ENCODE measurements at regions not wholly inside any gene's neighbourhood (a gene's known extent, or its start where the extent isn't known, plus 50 kb on each side); places are given as distances from the start of the nearest gene placed in this dataset.
"Not testable (repeated sequence)": the region's sequence is repeated elsewhere in the genome, so short reads cannot be mapped to it uniquely, and the experiment has no call there.

DNA sequence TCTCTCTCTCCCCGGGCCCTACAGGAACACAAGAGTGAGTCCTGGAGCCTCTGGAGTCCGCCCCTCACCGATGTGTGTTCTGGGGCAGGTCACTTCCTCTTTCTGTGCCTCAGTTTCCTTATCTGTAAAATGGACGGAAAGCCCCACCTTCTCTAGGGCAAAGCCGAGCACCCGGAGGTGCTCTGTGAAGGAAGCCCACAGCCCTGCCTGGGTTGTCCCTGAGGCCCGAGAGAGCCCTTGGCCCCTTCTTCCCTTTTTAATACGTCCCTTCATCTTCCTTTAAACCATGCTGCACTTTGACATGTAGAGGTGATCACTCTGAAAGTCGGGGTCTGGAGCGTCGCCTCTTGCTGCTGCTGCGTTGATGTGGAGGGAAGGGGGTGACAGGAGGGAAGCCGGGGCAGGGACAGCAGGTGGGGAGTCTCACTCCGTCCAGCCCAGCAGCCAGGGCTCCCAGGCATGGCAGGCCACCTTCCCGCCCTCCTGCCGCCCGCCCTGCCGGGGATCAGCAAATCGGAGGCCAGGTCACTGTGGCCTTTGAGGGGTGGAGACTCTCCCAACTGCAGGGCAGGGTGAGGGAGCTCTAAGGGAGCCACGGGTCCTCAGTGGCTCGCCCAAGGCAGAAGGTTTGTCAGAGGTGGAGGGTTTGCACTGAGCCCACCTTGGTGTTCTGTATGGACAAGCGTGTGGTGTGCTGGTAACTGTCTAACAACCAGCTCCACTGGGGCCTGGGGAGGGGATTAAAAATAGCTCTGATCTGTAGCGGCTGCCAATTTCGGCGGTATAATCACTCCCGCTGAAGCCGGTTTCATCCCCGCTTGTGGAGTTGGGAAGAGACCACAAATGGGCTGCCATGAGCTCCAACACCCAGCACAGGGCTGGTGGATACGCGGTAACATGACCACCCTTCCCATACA is 135.9 kb upstream of the ID2 start:
- no peak for DNase-seq (ENCODE audit: low read depth, low spot score)

DNA sequence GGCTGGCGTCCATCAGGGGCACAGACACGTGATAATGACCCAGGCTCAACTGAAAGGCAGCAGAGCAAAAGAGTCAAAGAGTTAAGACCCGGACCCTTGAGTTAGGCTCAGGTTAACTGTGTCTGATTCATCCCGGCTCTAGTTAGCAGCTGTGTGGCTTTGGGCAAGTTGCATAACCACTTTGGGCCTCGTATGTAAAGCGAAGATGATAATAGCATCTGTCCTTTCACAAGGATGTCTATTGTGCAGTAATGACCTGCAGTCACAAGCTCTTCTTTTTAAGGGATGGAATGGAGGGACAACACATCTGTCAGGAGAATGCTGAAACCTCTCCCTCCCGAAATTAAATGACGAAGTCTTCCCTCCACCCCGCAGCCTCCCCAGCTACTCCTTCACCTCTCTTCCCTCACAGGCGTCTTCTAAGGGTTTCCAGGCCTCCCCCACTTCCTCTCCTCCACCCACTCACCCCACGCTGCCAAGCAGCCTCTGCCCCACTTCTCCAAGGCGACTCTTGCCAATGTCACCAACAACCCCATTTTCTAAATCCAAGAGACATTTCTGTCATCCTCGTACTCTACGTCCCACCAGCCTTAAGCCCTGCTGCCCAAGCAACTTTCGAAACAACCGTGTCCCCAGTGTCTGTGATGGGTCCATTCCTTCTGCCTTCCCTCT is 135.1 kb upstream of the ID2 start:
- no peak for DNase-seq (ENCODE audit: low read depth, low spot score)

DNA sequence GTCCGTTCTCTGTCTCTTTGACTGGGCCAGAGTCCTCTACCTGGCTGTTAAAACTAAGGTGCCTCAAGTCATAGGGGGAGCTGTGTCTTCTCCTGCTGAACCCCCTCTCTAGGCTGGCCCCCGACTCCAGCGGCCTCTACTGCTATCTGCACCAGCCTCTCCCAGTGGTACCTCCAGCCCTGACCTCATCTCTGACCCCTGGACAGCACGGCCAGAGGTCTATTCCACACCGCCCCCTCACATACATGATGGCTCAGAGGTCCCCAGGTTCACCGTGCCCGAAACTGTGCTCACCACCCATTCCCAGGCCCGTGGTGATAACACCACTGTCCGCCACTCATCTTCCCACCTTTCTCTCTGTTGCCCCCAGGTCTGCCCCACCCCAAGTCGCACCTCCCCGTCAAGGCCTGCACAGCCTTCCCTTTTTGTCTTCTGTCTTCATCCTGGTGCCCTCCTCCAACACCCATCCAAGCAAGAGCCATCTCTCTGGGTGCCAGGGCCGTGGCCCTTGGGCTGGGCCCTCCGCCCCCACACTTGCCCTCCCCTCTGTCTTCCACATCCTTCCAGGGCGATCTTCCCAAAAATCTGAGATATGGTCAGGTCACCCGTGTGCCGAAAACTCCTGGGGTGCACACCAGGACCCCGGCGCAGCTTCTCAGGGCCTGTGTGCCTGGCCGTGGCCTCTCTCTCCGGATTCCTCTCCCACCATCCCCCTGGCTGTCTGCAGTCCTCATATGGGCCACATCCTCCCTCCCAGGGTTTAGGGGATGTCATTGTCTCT is 134.4 kb upstream of the ID2 start:
- DNase-seq (ENCODE audit: low read depth, low spot score): no peak

DNA sequence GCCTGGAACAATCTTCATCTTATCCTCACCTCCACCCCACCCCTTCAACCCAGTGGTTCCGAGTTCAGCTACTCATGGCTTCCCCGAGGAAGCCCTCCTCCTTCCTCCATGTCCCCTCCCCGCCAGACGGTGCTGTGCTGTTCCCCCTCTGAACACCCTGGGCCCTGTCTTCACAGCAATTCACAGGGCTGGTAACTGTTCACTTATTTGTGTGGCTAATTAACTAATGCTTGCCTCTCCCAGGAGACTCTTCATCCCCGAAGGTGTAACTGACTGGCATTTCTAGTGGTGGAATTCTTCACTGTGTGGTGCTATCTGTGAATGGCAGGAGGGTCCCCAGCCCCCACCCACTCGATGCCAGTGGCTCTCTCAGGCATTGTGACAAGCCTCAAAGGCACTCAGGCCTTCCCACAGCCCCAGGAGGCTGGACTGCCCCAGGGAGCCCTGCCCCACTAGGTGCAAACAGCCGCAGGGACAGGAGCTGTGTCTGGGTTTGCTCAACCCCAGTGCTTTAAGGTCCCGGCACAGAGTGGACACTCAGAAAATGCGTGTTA is 133.7 kb upstream of the ID2 start:
- no peak for DNase-seq (ENCODE audit: low read depth, low spot score)

DNA sequence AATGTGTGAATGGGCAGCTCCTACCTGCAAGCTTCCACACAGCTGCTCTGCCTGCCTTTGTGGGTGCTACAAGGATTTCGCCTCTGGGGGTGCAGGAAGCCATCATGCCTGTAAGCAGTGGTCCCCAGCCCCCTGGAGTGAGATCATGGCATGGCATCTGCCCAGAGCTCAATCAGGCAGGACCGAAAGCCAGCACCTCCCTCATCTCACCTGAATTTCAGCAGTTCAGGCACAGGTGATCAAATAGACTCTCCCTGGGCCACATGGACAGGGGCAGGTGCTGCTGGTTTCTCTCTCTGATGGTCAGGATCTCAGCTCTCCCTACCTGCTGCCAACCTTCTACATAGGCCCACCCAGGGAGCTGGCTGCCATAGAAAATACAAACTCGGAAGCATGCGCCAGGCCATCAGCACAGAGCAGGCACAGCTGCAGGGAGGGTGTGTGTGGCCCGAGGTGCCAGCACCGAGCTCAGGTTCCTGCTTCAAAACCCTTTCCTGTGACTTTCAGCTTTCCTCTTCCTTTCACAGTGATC is 133.2 kb upstream of the ID2 start:
- no peak for DNase-seq (ENCODE audit: low read depth, low spot score)

DNA sequence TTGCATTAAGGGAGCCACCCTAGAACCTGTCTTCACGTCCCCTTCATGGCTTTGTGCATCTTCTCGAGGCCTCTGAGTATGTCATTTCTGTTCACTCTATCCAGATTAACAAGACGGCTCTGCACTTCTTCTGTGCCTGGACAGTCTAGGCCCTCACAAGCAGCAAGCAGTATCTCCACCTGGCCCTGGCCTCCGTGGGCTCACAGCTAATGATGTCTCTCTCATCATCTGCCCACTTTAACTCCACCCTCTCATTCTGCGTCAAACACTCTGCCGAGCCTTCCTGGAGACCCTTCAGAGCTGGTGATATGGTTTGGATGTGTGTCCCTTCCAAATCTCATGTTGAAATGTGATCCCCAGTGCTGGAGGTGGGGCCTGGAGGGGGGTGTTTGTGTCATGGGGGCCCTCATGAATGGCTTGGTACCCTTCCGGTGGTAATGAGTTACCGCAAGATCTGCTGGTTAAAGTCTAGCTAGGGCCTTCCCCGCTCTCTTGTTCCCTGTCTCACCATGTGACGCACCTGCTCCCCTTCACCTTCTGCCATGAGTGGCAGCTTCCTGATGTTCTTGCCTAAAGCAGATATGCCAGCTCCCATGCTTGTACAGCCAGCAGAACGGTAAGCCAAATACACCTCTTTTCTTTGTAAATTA is 132.5 kb upstream of the ID2 start:
- DNase-seq (ENCODE audit: low read depth, low spot score): no peak

DNA sequence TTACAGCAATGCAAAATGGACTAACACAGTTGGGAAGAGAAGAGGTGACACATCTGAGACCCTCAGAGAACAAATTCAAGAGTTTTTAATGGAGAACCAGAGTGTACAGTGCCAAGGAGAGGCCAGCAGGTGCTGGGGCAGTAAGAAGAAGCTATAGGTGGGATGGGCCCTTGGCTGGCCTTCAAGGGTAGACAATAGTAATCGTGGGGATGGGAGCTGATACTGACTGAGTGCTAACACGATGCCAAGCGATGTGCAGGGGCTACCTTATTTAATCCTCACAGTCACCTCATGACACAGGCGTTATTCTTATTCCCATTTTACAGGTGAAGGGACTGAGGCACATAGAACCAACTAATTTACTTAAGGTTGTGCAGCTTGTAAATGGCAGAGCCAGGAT is 131.9 kb upstream of the ID2 start:
- no peak for DNase-seq (ENCODE audit: low read depth, low spot score)

DNA sequence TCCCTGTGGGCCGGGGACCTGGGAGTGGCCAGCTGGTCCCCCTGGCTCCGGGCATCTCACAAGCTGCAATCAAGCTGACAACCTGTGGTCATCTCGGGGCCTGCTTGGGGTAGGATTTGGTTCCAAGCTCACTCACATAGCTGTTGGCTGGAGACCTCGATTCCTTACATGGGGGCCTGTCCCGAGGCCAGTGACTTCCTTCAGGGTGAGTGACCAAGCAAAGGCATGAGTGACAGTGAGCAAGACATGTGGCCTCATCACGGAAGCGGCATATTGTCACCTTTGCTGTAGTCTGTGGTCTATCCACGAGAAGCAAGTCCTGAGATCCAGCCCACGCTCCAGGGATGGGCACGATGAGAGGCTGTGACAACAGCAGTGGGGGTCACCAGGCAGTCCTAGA is 131.4 kb upstream of the ID2 start:
- no peak for DNase-seq (ENCODE audit: low read depth, low spot score)

DNA sequence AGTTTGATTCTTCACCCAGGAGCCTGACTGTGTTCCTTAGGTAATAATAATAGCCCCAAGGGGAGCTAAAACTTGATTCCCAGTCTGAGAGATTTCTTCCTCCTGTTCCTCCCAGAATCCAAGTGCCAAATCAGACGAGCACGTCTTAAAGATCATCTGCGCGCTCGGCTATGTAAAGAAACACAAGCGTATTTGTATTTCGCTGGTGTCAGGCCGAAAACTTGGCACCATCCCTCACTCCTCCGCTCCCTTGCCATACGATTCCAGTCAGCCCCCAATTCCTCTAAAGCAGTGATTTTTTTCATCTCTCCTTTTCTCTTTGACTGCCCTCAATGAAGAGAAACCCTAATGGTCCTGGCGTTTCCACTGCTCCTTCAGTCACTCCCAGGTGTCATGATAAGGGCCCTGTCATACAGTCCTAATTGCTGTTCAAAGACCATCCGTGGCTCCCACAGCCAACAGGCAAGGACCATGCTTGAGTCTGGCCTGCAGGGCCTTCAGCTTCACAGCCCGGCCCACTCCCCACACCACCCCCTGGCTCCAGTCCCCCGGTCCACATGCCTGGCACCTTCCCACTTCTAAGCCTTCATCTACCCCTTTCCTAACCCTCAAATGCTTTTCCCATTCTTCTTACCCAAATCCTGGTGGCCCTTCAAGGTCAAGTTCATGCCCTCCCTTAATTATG is 130.8 kb upstream of the ID2 start:
- no peak for DNase-seq (ENCODE audit: low read depth, low spot score)

DNA sequence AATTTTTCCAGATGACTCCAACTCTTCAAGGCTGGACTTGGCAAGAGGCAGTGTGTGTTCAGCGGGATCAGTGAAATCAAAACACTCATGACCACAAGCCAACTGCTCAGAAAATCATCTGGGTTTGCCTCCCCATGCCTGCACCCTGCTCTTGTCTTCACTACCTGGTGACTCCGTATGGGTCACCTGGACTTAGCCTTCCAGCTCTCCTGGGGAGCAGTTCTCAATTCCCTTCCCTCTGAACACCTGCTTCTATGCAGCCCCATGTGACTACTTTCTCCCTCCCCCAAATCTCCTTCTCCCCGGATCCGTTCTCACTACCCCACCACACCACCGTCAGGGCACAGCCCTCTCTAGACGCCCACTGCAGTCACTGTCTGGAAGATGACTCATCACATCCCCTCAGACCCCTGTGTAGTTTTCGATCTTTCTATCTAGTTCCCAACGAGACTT is 130.2 kb upstream of the ID2 start:
- DNase-seq (ENCODE audit: low read depth, low spot score): no peak

DNA sequence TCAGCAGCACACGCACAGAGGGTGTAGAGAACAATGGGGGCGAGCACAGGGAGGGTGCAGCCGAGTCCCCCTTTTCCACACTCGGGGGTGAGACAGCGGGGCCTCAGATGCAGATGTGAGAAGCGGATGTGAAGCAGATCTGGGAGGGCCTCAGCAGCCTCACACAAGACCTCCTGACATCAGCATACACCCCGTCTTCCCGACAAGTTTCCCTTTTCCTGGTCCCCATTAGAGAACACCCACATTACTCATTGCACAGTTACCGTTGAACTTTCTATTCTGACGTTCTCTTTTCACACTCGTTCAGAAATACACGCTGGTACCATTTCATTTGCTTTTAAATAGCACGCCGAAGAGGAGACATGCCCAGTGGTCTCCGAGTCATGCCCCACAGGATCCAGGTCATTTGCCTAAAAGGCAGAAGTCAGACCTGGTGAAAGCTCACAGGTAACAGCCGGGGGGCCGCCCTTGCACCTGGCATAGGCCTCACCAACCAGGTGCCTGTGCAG is 129.5 kb upstream of the ID2 start:
- no peak for DNase-seq (ENCODE audit: low read depth, low spot score)

DNA sequence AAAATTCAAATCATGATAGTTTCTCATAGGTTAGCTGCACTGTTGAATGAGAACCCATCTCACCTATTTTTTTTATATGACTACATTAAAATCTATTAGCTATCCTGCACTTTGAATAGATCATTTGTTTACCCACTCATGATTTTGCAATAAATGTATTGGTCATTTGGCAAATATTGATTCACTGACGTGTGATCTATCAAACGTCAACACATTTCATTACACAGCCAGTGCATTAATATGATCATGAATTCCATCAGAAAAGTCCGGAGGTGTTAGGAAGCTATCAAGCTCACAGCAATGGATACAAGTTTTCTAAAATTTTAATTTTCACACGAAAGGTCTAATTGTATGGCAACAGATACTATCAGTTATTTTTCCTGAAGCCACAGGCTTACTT is 128.2 kb upstream of the ID2 start:
- no peak for DNase-seq (ENCODE audit: low read depth, low spot score)

DNA sequence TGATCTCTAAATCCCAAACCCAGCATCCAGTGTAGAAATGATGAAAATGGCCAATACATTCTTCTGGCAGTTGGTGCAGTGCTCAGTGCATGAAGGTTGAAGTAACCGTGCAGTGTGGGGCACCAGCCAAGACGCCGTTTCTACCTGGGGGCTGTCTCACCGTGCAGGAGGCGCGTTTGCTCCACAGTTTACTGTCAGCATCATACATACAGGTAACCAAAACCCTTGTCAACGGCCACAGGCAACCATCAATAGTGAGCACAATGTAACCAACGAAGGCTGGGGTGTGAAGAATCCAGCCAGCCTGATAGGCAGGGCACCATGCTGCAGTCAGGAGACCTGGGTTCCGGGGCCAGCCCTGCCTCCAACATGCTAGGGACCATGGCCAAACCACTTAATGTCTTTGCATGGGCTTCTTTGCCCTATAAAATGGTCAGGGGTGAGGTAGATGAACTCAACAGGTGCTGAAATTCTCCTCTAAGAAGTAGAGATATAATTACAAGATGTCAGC is 127.5 kb upstream of the ID2 start:
- DNase-seq (ENCODE audit: low read depth, low spot score): no peak

DNA sequence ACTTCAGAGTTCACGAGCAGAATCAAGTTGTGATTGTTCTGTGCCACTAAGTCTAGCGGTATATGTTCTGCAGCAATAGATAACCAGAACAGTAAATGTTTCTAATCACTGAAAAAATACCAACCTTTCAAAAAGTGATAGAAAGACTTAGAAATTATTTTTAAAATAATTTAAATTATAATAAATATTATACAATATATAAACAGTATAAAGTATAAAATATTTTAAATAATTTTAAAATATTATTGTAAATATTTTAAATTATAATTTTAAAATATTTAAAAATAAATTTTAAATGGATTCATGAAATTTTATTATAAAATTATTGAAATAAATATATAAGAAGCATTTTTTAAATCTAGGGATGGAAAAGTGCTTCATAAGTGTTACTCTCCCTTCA is 126.3 kb upstream of the ID2 start:
- DNase-seq (ENCODE audit: low read depth, low spot score): no peak

DNA sequence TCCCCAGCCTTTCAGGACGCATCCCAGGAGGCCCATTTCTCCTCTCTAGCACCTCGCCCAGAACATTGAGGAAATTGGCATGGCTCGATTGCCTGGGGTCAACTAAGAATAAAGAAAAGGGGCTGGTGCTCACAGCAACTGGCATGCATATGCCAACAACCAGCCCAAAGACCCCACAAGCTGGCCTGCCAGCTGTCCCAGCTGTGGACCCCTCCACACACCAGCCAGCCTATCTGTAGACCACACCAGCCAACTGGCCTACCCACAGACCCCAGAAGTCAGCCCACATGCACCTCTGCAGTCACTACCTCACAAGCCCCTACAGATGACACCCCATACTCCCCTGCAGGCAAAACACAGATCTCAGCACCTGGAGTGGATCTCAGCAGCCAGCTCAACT is 123.8 kb upstream of the ID2 start:
- no peak for DNase-seq (ENCODE audit: low read depth, low spot score)

DNA sequence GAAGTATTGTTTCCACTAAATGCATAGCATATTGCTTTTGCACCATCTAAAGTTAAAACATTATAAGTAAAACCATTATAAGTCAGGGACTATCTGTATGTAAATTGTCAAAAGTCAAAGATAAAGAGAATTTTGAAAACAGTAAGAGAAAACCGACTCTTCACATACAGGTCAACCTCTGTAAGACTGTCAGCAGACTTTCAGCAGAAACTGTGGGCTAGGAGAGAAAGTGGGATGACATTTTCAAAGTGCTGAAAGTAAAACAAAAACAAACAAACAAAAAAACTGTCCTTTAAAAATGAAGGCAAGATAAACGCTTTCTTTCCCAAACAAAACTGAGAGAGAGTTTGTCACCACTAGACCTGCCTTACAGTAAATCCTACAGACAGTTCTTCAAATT is 122.9 kb upstream of the ID2 start:
- no peak for DNase-seq (ENCODE audit: low read depth, low spot score)

DNA sequence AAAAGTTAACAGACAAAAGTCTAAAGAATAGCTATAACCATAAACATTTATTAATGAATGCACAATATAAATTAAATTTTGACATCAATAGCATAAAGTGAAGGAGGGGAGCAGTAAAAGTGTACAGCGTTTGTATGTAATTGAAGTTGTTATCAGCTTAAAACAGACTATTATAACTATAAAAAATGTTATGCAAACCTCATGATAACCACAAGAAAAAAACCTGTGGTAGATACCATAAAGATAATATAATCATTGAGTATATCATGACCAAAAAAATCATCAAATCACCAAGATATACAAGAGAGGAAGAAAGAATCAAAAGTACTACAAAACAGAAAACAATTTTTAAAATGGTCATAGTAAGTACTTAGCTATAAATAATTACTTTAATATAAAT is 122.1 kb upstream of the ID2 start:
- DNase-seq (ENCODE audit: low read depth, low spot score): no peak

DNA sequence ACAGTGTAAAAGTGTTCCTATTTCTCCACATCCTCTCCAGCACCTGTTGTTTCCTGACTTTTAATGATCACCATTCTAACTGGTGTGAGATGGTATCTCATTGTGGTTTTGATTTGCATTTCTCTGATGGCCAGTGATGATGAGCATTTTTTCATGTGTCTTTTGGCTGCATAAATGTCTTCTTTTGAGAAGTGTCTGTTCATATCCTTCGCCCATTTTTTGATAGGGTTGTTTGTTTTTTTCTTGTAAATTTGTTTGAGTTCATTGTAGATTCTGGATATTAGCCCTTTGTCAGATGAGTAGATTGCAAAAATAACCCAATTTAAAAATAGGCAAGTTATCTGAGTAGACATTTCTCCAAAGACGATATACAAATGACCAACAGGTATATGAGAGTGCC is 120.2 kb upstream of the ID2 start:
- not testable (repeated sequence) for DNase-seq (ENCODE audit: low read depth, low spot score)

DNA sequence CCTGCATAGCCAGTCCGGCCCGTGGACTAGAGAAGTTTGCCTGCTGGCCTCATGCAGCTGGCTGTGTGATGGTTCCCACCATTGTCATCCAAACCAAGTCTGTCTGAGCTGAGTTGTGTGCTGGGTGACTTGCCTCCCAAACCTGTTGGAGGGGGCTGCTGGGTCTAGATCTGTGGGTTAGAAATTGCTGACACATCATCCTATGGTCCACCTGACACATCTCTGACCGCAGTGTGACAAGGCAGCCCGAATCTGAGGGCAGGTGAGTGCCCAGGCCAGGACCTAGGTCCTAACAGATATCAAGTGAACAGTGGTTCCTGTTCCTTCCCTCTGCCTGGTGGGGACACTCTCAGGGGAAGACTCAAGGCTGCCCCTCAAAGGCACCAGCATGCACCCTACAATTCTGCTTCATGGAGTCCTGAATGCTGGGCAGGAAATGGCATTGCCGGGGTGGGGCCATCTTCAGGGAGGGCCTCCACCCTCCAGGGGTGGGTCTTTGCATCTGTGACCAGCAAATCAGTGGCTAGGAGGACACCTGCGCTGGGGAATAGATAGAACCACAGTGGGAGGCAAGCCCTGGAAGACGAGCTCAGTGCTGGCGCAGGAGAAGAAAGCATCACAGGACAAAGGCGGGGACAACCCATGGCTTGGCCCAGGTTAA is 117.9 kb upstream of the ID2 start:
- no peak for DNase-seq (ENCODE audit: low read depth, low spot score)

DNA sequence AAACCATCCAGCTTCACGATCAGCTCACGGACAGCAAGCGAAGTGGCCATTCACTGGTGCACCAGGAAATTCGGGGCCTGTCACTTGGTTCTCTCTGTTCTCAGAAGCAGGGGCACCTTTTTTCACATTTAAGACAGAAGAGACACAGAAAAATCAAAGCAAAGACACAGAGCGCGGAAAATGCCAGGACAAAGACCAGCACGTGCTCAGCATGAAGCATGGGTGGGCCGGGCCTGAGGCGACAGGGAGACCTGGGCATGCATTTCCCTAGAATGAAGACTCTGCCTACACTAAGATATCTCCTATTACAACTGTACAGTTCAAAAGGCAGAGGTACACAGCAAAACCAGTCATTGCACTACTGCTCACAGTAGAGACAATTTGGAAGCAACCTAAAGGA is 117.4 kb upstream of the ID2 start:
- DNase-seq (ENCODE audit: low read depth, low spot score): no peak

Data from smooth muscle cell of the brain vasculature (primary cell).